ENCODE measurements at regions not wholly inside any gene's neighbourhood (a gene's known extent, or its start where the extent isn't known, plus 50 kb on each side); places are given as distances from the start of the nearest gene placed in this dataset.
A peak's percentile ranks its signal among the peaks of the same experiment; 100 is the strongest.

DNA sequence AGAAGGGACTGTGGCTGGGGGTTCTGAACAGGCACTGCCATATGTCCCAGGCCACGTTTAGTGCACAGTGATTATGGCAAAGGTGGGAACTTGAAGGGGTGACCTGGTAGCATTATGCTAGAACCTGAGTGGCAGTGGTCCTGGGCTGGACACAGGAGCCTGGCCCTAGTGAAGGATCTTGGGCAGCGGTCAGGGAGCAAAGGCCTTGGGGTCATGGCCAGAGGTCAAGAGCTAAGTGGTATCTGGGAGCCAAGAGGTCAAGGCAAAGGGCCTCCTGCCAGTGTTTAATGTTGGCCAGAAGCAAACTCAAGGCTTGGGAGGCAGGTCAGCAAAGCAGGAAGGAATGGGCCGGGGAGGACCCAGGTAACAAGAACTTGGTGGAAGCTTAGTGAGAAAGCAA lies 254.5 kb downstream of the CDH26 start:
- DNase-seq (ENCODE audit: low read depth): no peak
- H3K4me3 ChIP-seq (ENCODE audit: low read depth, low read length): no peak overlapping the region
- TF ChIP-seq, protein P1, sequence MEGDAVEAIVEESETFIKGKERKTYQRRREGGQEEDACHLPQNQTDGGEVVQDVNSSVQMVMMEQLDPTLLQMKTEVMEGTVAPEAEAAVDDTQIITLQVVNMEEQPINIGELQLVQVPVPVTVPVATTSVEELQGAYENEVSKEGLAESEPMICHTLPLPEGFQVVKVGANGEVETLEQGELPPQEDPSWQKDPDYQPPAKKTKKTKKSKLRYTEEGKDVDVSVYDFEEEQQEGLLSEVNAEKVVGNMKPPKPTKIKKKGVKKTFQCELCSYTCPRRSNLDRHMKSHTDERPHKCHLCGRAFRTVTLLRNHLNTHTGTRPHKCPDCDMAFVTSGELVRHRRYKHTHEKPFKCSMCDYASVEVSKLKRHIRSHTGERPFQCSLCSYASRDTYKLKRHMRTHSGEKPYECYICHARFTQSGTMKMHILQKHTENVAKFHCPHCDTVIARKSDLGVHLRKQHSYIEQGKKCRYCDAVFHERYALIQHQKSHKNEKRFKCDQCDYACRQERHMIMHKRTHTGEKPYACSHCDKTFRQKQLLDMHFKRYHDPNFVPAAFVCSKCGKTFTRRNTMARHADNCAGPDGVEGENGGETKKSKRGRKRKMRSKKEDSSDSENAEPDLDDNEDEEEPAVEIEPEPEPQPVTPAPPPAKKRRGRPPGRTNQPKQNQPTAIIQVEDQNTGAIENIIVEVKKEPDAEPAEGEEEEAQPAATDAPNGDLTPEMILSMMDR (IDR thresholded peaks at IDR 0.05; ENCODE audit: insufficient read depth, low read depth, low read length): no peak

DNA sequence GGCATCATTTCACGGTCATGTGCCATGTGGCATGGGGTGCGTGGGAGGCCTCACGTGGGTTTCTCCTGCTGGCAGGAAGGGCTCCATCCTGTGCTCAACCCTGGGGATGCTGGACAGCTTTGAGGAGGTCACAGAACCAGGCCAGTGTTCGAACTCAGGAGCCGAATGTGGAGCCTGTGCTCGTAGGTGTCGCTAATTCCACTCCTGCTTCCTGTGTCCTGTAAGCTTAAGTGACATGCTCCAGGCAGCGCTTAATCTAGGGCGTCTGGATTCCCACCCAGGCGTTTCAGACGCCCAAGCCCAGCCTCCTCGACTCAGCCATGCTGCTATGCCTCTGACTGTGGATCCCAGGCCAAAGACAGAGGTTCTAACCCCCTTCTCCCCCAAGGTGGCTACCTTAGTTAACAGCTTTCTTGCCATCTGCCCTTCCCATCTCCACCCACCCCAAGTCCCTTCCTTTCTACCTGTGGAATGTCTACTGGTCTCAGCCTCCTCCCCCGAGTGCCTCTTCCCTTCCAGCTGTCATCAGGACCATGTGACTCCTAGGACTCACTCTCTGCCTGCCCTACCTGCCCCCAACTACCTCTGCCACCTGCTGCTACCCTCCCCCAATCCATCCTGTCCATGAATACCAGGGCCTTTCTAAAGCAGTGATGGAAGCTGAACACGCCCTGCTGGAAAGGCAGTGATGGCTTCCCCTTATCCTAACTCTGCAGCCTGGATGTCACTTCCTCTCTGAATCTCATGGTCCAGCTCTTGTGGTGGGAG lies 255.1 kb downstream of the CDH26 start:
- DNase-seq (ENCODE audit: low read depth): no peak
- no peak overlapping the region for H3K4me3 ChIP-seq (ENCODE audit: low read depth, low read length)
- TF ChIP-seq, protein P1 (IDR thresholded peaks at IDR 0.05; ENCODE audit: insufficient read depth, low read depth, low read length): no peak

DNA sequence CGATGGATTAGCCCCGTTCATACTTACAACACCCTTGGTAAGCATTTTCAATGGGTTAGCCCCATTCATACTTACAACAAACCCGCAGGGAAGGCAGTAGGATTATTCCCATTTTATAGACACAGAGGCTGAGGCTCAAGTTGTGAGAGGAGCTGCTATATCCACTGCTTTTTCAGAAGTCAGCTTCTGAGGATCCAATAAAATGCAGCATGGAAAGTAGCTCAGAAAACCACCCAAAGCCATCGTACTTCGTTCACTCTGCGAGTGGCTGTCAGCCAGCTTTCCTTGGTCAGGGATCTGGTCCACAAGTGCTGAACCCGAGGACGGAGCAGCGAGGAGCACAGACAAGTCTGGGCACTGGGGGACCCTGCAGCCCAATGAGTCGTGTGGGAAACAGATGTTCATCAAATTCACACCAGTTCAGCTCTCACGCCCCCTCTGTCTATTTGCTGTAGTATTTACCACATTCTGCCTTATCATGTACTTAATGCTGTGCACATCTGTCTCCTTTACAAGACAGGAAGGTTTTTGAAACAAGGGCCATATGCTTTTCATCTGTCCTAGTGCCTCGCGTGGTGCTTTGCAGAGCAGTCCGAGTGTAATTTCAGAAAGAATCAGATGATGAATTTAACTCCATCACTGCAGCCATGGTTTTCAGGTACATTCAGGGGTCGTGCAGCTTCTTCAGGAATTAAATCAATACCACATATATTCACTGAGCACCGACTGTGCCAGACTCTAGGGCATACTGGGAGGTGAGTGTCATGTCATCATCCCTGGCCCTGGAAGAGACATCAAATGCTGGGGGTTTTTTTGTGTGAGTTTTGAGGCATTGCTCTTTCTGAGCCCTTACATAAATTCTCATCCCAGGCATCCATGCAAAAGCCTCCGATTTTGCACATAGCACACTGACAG lies 256.9 kb downstream of the CDH26 start:
- TF ChIP-seq, protein P1 (IDR thresholded peaks at IDR 0.05; ENCODE audit: insufficient read depth, low read depth, low read length): no peak
- DNase-seq (ENCODE audit: low read depth): peak; percentile 45
- H3K4me3 ChIP-seq (ENCODE audit: low read depth, low read length): no peak overlapping the region

DNA sequence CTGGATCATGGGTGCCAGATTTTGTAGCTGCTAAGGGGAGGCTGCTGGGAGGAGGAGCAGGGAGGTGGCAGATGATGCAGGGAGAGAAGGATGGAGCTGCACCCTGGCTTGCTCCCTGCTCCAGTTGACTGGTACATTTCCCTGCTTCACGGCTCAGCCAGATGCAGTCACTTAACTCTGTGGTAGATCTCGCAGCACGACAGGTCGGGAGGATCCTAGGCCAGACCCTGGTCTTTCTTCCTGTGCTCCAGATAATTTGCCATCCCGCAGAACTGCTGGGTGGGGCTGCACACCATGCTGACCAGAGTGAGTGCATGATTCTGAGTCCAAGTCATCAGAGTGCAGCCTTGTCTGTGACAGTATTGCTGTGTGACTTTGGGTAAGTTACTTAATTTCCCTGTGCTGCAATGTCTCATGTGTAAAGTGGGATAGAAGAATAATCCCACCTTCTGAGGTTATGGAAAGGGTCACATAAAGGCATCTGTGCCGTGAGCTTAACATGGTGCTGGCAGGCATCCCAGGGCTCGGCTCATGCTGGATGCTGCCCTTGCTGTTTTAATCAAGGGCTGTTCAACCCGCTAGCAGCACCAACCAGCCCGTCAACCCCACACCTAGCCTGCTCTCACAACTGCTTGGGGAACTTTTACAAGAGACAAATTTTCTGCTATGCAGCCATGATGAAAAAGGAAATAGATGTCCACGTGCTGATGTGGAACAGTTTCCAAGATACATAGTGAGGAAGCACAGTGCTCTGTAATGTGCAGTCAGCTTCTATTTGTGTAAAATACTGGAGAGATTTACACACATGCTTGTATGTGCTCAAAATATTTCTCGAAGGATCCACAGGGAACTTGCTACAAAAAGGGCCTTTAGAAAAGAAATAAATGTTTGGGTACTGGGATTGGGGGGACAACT lies 257.9 kb downstream of the CDH26 start:
- H3K4me3 ChIP-seq (ENCODE audit: low read depth, low read length): no peak overlapping the region
- DNase-seq (ENCODE audit: low read depth): no peak
- TF ChIP-seq, protein P1 (IDR thresholded peaks at IDR 0.05; ENCODE audit: insufficient read depth, low read depth, low read length): no peak

GRCh38 chr20:60219231-60219630 lies 261.0 kb downstream of the CDH26 start:
- TF ChIP-seq, protein P1 (IDR thresholded peaks at IDR 0.05; ENCODE audit: insufficient read depth, low read depth, low read length): no peak
- H3K4me3 ChIP-seq (ENCODE audit: low read depth, low read length): no peak overlapping the region
- no peak for DNase-seq (ENCODE audit: low read depth)

DNA sequence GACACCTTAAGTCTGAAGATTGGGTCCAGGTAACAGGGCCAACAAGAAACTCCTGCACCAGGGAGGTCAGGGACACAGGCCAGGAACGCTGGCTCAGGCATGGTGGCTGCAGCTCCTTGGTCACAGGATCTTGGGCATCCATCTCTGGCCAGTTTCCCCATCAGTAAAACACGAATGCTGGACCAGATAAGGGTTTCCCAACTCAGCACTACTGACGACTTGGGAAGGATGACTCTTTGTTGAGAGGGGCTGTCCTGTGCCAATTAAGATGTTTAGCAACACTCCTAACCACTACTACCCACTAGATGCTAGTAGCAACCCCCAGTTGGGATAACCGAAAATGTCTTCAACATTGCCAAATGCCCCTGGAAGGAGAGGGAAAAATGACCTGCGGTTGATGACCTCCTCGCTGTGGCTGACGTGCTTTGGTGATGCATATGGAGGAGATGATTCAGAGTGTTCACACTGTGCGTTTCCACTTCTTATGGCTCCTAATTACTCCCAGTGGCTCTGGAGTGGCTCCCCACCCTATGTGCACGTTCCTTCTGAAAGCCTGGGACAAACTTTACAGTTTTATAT lies 261.9 kb downstream of the CDH26 start:
- H3K4me3 ChIP-seq (ENCODE audit: low read depth, low read length): no peak overlapping the region
- TF ChIP-seq, protein P1 (IDR thresholded peaks at IDR 0.05; ENCODE audit: insufficient read depth, low read depth, low read length): no peak
- no peak for DNase-seq (ENCODE audit: low read depth)
